Cerebellar nuclear complex (tissue), 1 donor: ENCODE measurements at regions not wholly inside any gene's neighbourhood (a gene's known extent, or its start where the extent isn't known, plus 50 kb on each side); places are given as distances from the start of the nearest gene placed in this dataset.
"Not testable (repeated sequence)": the region's sequence is repeated elsewhere in the genome, so short reads cannot be mapped to it uniquely, and the experiment has no call there.

Experiments used
- DNase-seq, 2 experiments: peaks; one replicate each; lab custom pipeline; 2025; lab: John Stamatoyannopoulos, UW

DNA sequence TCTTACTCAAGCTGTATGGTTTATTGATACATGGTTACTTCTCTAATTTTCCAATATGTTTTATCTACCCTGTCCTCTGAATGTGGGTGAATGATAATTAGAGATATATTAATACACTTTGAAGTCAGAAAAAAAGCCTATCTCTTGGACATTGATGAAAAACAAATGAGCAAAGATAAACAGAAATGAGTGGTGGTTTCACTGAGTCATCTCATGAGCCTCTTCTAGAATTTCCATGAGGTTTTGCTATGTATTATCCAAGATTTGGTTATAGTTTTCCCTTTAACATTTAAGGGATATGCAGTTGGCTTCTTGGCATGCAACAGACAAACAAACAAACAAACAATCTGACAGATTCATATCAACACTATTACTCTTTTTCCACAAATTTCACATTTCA is 586.8 kb downstream of the RFPL4B start:
- no peak for DNase-seq

DNA sequence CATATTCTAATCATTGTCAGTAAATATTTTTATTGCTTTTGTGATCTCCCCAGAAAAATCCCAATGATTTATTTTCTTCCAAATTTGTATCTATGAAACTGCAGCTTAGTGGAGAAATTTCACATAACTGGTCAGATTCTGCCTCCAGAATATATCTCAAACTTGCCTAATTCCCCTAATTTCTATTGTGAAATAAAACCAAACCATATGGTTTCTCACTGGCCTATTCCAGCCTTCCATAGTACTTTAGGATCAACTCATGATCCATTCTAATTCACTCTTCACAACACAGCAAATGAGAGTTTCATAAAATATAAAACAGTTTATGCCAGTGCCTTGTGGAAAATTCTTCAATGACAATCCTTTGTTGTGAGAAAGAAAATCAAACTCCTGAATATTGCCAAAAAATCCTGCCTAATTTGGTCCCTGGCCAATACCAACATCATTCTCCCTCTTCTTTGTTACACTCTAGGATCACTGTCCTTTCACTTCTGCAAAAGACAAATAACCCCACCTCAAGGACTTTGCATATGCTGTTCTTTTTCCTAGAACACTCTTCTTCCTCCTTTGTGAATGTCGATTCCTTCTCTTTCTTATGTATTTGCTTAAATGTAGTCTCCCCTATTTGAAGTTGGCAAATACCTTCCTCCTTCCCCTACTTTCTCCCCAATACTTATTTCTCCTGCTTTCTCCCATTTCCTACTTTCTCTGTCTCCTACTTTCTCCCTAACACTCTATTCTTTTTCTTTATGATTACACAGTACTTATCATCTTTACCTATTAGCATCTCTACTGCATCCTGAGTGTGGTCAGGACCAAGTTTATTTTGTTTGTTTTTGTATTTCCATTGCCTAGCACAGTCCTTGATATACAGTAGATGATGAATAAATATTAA is 587.5 kb downstream of the RFPL4B start:
- DNase-seq: no peak

DNA sequence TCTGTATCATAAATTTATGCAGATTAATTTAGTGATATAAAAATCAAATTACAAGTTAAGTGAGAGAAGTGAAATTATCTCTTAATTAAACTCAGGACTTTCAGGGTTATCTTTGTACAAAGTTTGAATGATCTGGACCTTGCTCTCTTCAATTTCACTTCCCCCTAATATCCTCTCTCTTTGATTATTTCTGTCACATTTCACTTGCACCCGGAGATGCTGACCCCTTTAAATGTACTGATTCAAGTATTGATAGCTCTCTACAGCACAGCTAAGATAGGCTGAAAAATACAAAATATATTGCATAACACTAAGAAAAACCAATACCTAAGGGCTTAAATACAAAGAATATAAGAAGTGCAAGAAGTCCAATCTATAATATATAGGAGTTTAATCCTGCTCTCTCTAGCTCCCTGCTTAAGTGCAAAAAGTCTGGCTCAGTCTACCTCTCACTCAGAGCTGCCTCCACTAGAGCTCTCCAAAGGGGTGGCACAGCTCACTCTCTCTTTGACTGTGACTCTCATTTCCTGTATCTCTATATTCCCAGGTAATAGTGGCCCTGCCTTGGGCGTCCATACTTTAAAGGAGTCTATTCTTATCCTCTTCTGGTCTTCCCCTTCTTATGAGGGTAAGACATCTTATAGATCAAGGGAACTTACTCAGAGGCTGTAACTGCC is 588.4 kb downstream of the RFPL4B start:
- no peak for DNase-seq

DNA sequence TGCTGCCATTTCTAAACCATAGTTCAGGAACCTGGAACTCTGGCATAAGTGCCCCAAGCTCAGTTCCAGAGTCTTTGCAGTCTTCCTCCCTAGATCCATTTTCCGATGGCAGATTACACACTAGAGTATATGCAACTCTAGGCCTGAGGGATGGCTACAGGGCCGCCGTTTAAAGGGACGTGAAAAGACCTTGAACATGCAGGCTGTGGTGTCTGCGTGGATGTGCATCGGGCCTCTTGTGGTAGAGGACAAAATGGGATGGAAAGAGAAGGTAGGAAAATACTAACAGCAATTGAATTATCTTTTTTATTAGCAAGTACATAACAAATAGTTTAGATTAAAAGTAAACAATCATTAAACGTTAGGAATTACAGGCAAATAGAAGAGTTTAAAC is 588.9 kb downstream of the RFPL4B start:
- DNase-seq: no peak

DNA sequence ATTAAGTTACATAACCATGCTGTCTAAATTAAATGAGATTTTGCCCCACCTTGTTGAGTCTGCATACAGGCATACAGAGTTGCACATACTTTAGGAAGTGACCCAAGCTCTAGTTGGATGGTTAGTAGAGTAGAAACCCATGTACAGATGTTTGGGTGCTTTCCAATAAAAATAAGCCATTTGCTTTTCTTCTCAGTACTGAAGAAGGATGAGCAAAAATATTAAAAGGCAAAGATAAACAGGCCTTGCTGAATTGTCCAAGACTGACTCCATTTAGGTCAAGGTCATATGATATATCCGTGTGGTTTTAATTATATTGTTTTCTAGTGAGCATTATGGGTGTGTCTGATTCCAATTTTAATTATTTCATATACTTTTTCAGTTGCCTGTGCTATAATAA is 589.4 kb downstream of the RFPL4B start:
- no peak for DNase-seq

DNA sequence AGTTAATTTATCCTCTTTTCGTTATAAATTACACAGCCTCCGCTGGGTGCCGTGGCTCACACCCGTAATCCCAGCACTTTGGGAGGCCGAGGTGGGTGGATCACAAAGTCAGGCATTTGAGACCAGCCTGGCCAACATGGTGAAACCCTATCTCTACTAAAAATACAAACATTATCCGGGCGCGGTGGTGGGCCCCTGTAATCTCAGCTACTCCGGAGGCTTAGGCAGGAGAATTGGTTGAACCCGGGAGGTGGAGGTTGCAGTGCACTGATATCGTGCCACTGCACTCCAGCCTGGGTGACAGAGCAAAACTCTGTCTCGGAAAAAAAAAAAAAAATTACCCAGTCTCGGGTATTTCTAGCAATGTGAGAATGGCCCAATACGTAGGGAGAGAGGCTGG is 590.6 kb downstream of the RFPL4B start:
- DNase-seq: not testable (repeated sequence)

DNA sequence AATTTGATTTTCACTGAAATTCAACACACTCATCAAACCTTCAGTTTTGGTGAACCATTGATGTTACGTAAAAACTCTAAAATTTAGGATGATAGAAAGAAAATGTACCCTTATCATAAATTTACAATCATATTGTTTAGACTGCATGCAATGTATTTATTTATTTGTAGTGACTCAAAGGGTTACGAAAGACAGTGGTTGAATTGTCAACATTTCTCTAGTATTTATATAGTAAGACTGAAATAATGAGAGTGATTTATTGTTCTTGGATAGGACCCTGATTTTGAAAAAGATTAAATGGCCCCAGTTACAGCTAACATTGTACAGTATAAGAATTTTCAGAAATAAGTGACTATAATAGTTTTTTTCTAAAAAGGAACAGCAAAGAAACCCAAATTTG is 591.5 kb downstream of the RFPL4B start:
- no peak for DNase-seq

DNA sequence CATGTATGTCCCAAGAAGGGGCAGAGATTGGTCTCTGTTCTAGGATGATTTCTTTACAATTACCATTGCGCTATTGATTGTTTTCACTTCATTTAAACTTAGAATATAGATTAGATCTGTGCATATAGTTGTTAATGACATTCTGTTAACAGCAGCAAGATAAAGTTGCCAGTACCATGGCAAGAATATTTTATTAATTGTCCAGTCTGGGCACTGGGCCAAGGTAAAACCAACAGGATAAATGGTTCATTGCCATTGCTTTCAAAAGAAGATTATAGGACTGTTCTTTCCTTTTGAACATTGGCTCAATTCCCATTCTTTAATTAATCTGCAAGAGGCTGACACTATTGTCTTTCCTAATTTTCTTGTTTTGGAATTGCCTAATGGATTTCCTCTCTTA is 592.4 kb downstream of the RFPL4B start:
- no peak for DNase-seq

DNA sequence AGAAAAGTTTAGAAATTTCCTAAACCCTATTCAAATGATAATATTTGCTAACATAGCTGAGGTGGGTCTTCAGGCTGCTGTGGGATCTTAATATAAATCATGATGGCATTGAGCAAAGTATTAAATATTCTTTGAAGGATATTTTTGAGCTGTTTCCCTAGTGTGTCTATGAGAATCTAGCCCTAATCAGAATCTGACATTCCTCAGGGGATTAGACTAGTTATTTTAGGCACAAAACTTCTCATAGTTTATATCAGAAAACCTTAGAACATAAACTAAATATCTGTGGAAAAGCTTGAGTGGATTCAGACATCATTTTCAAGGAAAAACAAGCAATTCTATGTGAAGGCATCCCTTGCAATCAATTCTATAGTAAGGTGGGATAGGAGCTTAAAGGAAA is 594.5 kb downstream of the RFPL4B start:
- DNase-seq: no peak

DNA sequence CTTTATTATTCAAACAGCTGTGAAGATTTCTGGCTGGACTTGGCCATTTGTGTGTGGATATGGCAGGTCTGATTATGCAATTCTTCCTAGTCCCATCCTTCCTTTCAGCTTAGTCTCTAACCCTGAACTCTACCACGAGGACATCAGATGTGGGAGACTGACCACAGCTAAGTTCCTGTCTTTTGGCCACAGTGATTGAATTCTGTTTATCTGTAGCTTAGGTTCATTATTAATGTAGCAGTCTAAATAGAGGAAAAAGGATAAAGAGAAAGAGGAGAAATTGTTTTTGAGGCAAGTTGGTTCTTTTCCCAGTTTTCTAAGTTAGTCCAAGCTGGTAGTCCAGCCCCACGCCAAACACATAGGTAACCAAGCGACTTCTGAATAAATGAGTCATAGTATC is 598.9 kb downstream of the RFPL4B start:
- no peak for DNase-seq

DNA sequence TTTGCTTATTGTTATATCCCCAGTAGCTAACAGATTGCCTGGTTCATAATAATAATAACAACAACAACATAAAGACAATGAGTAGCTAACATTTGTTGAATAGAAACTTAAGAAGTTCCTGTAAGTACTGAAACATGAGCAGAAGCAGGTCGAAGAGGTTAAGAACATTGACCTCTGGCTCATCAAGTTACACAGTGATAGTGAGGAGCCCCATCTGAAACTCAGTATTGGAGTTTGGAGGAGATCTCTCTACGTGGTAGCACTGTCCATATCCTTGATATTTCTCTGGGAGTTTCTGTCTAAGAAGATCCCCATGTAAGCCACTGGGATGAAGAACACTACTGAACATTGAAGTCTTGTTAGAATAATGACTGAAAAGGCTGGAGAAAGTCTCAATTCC is 600.4 kb downstream of the RFPL4B start:
- no peak for DNase-seq

DNA sequence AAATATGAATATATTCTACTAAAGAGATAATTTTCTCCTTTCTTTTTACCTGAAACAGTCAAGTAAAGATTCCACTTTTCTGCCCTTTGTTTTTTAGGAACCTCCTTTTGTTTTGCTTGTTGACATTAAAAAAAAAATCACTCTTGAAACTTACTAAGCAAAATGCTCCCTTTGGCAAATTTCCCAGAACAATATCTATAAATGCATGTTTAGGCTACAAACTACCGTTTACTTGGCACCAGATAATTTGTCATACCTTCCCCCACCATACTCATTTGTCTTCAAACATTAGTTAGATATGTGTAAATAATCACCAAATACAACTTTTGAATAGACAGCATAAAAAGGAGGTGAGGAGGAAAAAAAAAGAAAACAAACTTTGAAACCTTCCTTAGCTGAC is 604.7 kb downstream of the RFPL4B start:
- no peak for DNase-seq

DNA sequence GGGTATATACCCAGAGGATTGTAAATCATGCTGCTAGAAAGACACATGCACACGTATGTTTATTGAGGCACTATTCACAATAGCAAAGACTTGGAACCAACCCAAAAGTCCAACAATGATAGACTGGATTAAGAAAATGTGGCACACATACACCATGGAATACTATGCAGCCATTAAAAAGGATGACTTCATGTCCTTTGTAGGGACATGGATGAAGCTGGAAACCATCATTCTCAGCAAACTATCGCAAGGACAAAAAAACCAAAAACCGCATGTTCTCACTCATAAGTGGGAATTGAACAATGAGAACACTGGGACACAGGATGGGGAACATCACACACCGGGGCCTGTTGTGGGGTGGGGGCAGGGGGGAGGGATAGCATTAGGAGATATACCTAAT is 608.6 kb downstream of the RFPL4B start:
- DNase-seq: not testable (repeated sequence)

DNA sequence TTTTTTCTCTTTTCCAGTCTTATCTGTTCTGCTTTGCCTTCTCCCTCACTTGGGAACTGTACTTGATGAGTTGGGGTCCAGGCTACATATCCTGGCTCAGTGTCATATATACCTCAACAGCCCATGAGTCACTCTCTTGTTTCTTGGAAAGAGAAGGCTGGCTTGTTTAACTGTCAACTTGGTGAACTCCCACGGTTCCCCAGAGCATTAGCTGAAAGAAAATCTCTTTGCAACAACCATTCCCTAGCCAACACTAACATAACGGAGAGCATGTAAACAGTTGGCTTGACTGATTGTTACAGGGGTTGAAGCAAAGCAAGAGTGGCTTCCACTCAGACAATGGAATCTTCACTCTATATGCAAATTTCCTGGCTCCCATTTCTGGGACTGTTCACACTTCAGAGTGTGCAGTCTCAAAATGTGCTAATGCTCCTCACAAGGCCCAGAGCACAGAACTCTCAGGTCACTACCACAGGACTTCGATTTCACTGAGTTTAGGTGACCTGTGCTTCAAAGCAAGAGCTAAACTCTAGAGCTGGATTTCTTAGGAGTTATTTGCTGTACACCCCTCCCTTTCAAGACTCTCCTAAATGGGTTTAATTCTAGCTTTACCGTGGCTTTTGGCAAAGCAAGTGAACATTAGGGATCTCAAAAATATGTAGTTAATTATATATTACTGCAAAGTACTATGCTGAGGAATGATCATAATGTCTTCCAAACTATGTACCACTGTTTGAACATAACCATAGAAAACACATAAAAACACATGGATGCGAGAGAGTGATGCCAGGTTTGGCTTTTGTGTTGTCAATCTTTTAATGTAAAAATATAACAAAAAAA is 609.8 kb downstream of the RFPL4B start:
- no peak for DNase-seq

DNA sequence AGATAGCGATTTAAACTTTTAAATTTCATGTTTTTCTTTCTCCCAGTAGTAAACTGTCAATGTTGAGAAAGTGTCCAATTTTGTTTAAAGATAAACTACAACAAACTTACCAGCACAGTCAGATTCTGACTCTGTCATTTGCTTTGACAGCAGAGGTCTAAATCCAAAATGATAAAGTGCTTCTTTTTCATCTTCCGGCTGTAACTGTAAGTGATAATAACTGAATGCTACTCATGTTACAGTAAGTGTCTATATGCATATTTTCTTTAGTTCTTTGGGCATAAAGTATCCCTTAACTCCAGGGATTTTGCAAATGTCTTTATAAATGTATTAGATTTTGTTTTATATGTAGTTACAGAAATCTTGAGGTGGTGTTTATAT is 610.4 kb downstream of the RFPL4B start:
- no peak for DNase-seq

DNA sequence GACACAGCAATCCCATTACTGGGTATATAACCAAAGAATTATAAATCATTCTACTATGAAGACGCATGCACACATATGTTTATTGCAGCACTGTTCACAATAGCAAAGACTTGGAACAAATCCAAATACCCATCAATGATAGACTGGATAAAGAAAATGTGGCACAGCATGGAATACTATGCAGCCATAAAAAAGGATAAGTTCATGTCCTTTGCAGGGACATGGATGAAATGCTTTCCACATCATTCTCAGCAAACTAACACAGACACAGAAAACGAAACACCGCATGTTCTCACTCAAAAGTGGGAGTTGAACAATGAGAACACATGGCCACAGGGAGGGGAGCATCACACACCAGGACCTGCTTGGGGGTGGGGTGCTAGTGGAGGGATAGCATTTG is 613.0 kb downstream of the RFPL4B start:
- DNase-seq: not testable (repeated sequence)

DNA sequence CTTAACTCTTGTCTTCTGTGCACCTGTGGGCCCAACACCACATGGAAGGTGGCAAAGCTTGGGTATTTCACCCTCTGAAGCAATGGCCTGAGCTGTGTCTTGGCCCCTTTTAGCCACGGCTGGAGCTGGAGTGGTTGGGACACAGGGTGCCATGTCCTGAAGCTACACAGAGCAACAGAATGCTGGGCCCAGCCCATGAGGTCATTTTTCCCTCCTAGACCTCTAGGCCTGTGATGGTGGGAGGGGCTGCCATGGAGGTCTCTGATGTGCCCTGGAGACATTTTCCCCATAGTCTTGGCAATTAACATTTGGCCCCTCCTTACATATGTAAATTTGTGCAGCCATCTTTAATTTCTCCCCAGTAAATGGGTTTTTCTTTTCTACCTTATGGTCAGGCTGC is 620.8 kb downstream of the RFPL4B start:
- no peak for DNase-seq

DNA sequence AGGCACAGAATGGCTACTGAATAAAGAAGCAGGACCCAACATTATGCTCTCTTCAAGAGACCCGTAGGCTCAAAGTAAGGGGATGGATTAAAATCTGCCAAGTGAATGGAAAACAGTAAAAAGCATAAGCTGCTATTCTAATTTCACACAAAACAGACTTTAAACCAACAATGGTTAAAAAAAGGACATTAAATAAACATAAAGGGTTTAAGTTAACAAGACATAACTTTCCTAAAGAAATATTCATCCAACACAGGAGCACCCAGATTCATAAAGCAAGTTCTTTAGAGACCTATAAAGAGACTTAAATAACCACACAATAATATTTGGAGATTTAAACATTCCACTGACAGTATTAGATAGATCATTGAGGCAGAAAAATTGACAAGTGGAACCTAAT is 624.5 kb downstream of the RFPL4B start:
- no peak for DNase-seq

DNA sequence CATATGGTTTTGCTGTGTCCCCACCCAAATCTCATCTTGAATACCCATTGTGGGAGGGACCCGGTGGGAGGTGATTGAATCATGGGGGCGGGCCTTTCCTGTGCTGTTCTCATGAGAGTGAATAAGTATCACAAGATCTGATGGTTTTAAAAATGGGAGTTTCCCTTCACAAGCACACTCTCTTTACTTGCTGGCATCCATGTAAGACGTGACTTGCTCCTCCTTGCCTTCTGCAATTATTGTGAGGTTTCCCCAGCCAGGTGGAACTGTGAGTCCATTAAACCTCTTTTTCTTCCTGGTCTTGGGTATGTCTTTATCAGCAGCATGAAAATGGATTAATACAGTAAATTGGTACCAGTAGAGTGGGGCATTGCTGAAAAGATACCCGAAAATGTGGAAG is 627.8 kb downstream of the RFPL4B start:
- DNase-seq: not testable (repeated sequence)

DNA sequence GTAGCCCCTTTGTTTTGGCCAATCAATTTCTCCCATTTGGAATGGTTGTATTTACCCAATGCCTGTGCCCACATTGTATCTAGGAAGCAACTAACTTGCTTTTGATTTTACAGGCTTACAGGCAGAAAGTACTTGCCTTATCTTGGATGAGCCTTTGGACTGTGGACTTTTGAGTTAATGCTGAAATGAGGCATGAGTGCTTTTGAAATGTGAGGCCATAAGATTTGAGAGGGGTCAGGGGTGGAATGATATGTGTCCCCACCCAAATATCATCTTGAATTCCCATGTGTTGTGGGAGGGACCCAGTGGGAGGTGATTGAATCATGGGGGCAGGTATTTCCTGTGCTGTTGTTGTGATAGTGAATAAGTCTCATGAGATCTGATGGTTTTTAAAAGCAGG is 629.4 kb downstream of the RFPL4B start:
- DNase-seq: not testable (repeated sequence)

DNA sequence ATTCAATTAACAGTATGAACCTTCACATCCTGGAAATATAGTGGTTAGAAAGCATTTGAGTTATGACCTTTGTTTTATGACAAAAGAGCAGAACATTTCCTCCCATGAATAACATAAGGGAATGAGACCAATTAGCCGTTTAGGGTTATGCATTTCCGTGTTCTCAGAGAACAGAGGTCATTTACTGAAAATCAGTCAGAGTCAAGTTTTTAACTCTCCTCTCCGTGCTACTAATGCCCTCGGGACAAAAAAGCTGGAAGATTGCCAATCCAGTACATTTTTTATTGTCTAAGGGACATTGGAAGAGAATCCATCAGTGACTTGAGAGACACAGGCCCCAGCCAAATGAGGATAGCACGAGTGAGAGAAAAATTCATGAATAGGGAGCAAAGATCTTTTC is 632.7 kb downstream of the RFPL4B start:
- DNase-seq: no peak

DNA sequence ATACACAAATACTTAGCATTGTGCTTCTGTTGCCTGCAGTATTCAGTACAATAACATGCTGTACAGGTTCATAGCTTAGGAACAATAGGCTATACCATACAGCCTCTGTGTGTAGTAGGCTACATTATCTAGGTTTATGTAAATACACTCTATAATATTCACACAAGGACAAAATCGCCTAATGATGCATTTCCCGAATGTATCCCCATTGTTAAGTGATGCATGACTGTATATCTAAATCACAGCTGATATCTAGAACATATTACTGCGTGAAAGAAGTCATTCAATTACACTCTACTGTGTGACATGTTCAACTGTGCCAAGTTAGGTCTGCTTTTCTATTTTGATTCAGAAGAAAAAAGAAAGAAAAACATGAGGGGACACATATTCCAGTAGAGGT is 633.5 kb downstream of the RFPL4B start:
- no peak for DNase-seq
